H1 (cell line): ENCODE measurements at regions not wholly inside any gene's neighbourhood (a gene's known extent, or its start where the extent isn't known, plus 50 kb on each side); places are given as distances from the start of the nearest gene placed in this dataset.

Experiments used
- CTCF ChIA-PET: fragments of 300-600 bp; sonication (Branson Sonifier 250); formaldehyde crosslinking; loops from one replicate; lab custom pipeline; 2021; ENCODE audit not compliant: partially characterized antibody; lab: Charles Lee
- POLR2A ChIA-PET: fragments of 300-600 bp; sonication (Branson Sonifier 250); formaldehyde crosslinking; loops from one replicate; lab custom pipeline; 2021; ENCODE audit warnings: inconsistent platforms; ENCODE audit not compliant: partially characterized antibody; lab: Charles Lee
- DNase-seq, 2 experiments: peaks; one replicate each; pipeline versions ENCODE4 v3.0.0 to v3.0.0-alpha.2; 2010 to 2022; ENCODE audit warnings: low spot score in 2 of 2, low read depth in 1 of 2, mixed read lengths in 1 of 2
- FAIRE-seq: peaks from 2 replicates; lab custom pipeline; 2011; peaks lifted over from hg19 to GRCh38; lab: Jason Lieb, UNC
- H2AFZ ChIP-seq: 2 replicates; pipeline ENCODE4 v1.8.1; 2012; ENCODE audit warnings: low read length, inconsistent platforms
- H2AK5ac ChIP-seq: 2 replicates; pipeline ENCODE4 v1.6.1; 2013; ENCODE audit warnings: low read depth, low read length
- H2BK120ac ChIP-seq: replicated peaks from 2 replicates; pipeline ENCODE3; 2013; ENCODE audit warnings: low read depth, low read length, inconsistent platforms
- H2BK12ac ChIP-seq: 2 replicates; pipeline ENCODE4 v1.6.1; 2013; ENCODE audit warnings: low read depth, low read length
- H2BK15ac ChIP-seq: 2 replicates; pipeline ENCODE4 v1.6.1; 2013; ENCODE audit warnings: low read length
- H2BK20ac ChIP-seq: 2 replicates; pipeline ENCODE4 v1.6.1; 2013; ENCODE audit warnings: low read length
- H2BK5ac ChIP-seq: 2 replicates; pipeline ENCODE4 v1.6.1; 2013; ENCODE audit warnings: low read depth, low read length
- H3K14ac ChIP-seq: 2 replicates; pipeline ENCODE4 v1.6.1; 2013; ENCODE audit warnings: inconsistent platforms; ENCODE audit not compliant: insufficient read length
- H3K18ac ChIP-seq: 2 replicates; pipeline ENCODE4 v1.6.1; 2013; ENCODE audit warnings: low read length; ENCODE audit errors: extremely low read depth
- H3K23ac ChIP-seq: 2 replicates; pipeline ENCODE4 v1.6.1; 2013; ENCODE audit warnings: inconsistent platforms; ENCODE audit not compliant: insufficient read length
- H3K23me2 ChIP-seq: 2 replicates; pipeline ENCODE4 v1.6.1; 2013; ENCODE audit warnings: low read depth, low read length
- H3K27ac ChIP-seq: 2 replicates; pipeline ENCODE4 v1.6.1; 2011; ENCODE audit warnings: low read depth, low read length, inconsistent platforms
- H3K27me3 ChIP-seq, 4 experiments: replicated peaks in 1 of 4; 1 replicate in 1 of 4; 2 replicates in 3 of 4; pipeline versions ENCODE4 v1.6.1 to v1.8.1; 2011 to 2013; ENCODE audit warnings: low read length in 3 of 4, mild to moderate bottlenecking in 3 of 4, inconsistent platforms in 2 of 4, mixed read lengths in 2 of 4, moderate library complexity in 1 of 4; ENCODE audit not compliant: control insufficient read depth in 3 of 4, insufficient read depth in 3 of 4; ENCODE audit errors: extremely low read depth in 1 of 4
- H3K36me3 ChIP-seq, 4 experiments: 2 replicates each; pipeline versions ENCODE4 v1.6.1 to v1.8.1; 2011 to 2013; ENCODE audit warnings: mild to moderate bottlenecking in 4 of 4, low read length in 3 of 4, moderate library complexity in 2 of 4, control low read depth in 1 of 4, inconsistent platforms in 1 of 4; ENCODE audit not compliant: insufficient read depth in 4 of 4, control insufficient read depth in 2 of 4
- H3K4ac ChIP-seq: replicated peaks from 2 replicates; pipeline ENCODE3; 2013; ENCODE audit warnings: low read length, low read depth, mixed read lengths, inconsistent platforms; ENCODE audit not compliant: insufficient read length
- H3K4me1 ChIP-seq, 4 experiments: replicated peaks in 1 of 4; 1 replicate in 1 of 4; 2 replicates in 3 of 4; pipeline versions ENCODE4 v1.6.1 to v1.8.1; 2011 to 2013; ENCODE audit warnings: low read length in 3 of 4, inconsistent platforms in 2 of 4, mixed read lengths in 1 of 4; ENCODE audit not compliant: insufficient read depth in 4 of 4, control insufficient read depth in 3 of 4
- H3K4me2 ChIP-seq, 2 experiments: 2 replicates each; pipeline versions ENCODE4 v1.6.1 to v1.8.1; 2011 to 2013; ENCODE audit warnings: low read depth in 2 of 2, low read length in 2 of 2, control low read depth in 1 of 2, inconsistent platforms in 1 of 2, mild to moderate bottlenecking in 1 of 2; ENCODE audit not compliant: insufficient read depth in 1 of 2
- H3K4me3 ChIP-seq, 4 experiments: fragments of 200-600, 300-600 bp in 1 of 4; sonication (generic), shearing (Covaris generic), sonication (Bioruptor Twin) in 1 of 4; 2 replicates each; pipeline versions ENCODE4 v1.5.1 to v1.8.1; 2011 to 2016; ENCODE audit warnings: low read length in 4 of 4, low read depth in 3 of 4, control low read depth in 2 of 4, inconsistent platforms in 2 of 4, mild to moderate bottlenecking in 2 of 4, mixed read lengths in 1 of 4, moderate library complexity in 1 of 4; ENCODE audit not compliant: insufficient read depth in 2 of 4; ENCODE audit errors: extremely low read depth in 1 of 4
- H3K56ac ChIP-seq: replicated peaks from 2 replicates; pipeline ENCODE3; 2013; ENCODE audit warnings: low read depth, mild to moderate bottlenecking, mixed read lengths, low read length, inconsistent platforms; ENCODE audit not compliant: insufficient read length
- H3K79me1 ChIP-seq: 2 replicates; pipeline ENCODE4 v1.6.1; 2013; ENCODE audit warnings: low read depth, low read length, control low read depth
- H3K79me2 ChIP-seq, 2 experiments: 2 replicates each; pipeline versions ENCODE4 v1.6.1 to v1.8.1; 2012 to 2013; ENCODE audit warnings: low read length in 2 of 2, mild to moderate bottlenecking in 2 of 2, inconsistent platforms in 1 of 2; ENCODE audit not compliant: insufficient read depth in 2 of 2, control insufficient read depth in 1 of 2
- H3K9ac ChIP-seq, 4 experiments: replicated peaks in 1 of 4; 1 replicate in 1 of 4; 2 replicates in 3 of 4; pipeline versions ENCODE4 v1.6.1 to v1.8.1; 2011 to 2013; ENCODE audit warnings: low read depth in 3 of 4, low read length in 3 of 4, control low read depth in 2 of 4, mild to moderate bottlenecking in 2 of 4, moderate library complexity in 2 of 4, inconsistent platforms in 1 of 4; ENCODE audit errors: extremely low read depth in 1 of 4
- H3K9me3 ChIP-seq, 2 experiments: 2 replicates each; pipeline versions ENCODE4 v1.6.1 to v1.8.1; 2012 to 2013; ENCODE audit warnings: mild to moderate bottlenecking in 2 of 2, moderate library complexity in 2 of 2, control low read depth in 1 of 2, inconsistent platforms in 1 of 2, low read depth in 1 of 2, low read length in 1 of 2, mixed read lengths in 1 of 2; ENCODE audit not compliant: insufficient read depth in 2 of 2
- H4K20me1 ChIP-seq, 2 experiments: replicated peaks in 1 of 2; 2 replicates each; pipeline versions ENCODE3 to v1.8.1; 2011 to 2013; ENCODE audit warnings: inconsistent platforms in 2 of 2, low read length in 2 of 2, mild to moderate bottlenecking in 1 of 2; ENCODE audit not compliant: insufficient read depth in 2 of 2, control insufficient read depth in 1 of 2
- H4K5ac ChIP-seq: 2 replicates; pipeline ENCODE4 v1.6.1; 2013; ENCODE audit warnings: low read length, low read depth, mixed read lengths, inconsistent platforms; ENCODE audit not compliant: insufficient read length
- H4K8ac ChIP-seq: 2 replicates; pipeline ENCODE4 v1.8.0; 2013; ENCODE audit warnings: mild to moderate bottlenecking, moderate library complexity, low read length, inconsistent platforms; ENCODE audit not compliant: insufficient read depth; ENCODE audit errors: extremely low read depth
- H4K91ac ChIP-seq: replicated peaks from 2 replicates; pipeline ENCODE3; 2013; ENCODE audit warnings: low read length, mixed read lengths, inconsistent platforms; ENCODE audit not compliant: insufficient read length
- CHD1 ChIP-seq: IDR thresholded peaks from 2 replicates; pipeline ENCODE4 v1.6.1; 2012; ENCODE audit warnings: low read depth, low read length, improper control_type of control experiment
- CTBP2 ChIP-seq: IDR thresholded peaks from 2 replicates; pipeline ENCODE4 v1.7.0; 2011; ENCODE audit warnings: borderline replicate concordance, mild to moderate bottlenecking, moderate library complexity, mixed read lengths, low read length; ENCODE audit not compliant: insufficient read depth, insufficient read length
- E2F6 ChIP-seq: IDR thresholded peaks from 2 replicates; pipeline ENCODE4 v1.6.1; 2012; ENCODE audit warnings: inconsistent platforms
- GABPA ChIP-seq: IDR thresholded peaks from 2 replicates; pipeline ENCODE4 v1.6.1; 2011; ENCODE audit warnings: mild to moderate bottlenecking, low read length, moderate library complexity, borderline replicate concordance; ENCODE audit not compliant: insufficient read depth
- GTF2F1 ChIP-seq: IDR thresholded peaks from 2 replicates; pipeline ENCODE4 v1.6.1; 2012; ENCODE audit warnings: low read depth, low read length, improper control_type of control experiment, borderline replicate concordance
- HDAC2 ChIP-seq, 2 experiments: fragments of 300-600 bp in 1 of 2; sonication (generic) in 1 of 2; IDR thresholded peaks; 2 replicates each; pipeline ENCODE4 v1.6.1; 2011 to 2012; ENCODE audit warnings: low read depth in 2 of 2, low read length in 2 of 2, mild to moderate bottlenecking in 2 of 2, moderate library complexity in 2 of 2, borderline replicate concordance in 1 of 2, inconsistent platforms in 1 of 2
- JUND ChIP-seq: IDR thresholded peaks from 2 replicates; pipeline ENCODE4 v1.6.1; 2011; ENCODE audit warnings: mild to moderate bottlenecking, improper control_type of control experiment, low read length
- MAX ChIP-seq: IDR thresholded peaks from 2 replicates; pipeline ENCODE4 v1.6.1; 2012; ENCODE audit warnings: inconsistent platforms
- PHF8 ChIP-seq: fragments of 200-600 bp; sonication (generic); conservative IDR thresholded peaks from 2 replicates; pipeline ENCODE4 v1.7.1; 2012; ENCODE audit warnings: low read depth, mild to moderate bottlenecking, inconsistent platforms, low read length, moderate library complexity
- RNF2 ChIP-seq: fragments of 200-900, 300-1000 bp; sonication (generic); IDR thresholded peaks from 2 replicates; pipeline ENCODE4 v1.7.1; 2016; ENCODE audit warnings: borderline replicate concordance, low read depth, mild to moderate bottlenecking, antibody characterized with exemption, low read length; ENCODE audit not compliant: poor library complexity, severe bottlenecking; ENCODE audit errors: missing control alignments
- TEAD4 ChIP-seq: IDR thresholded peaks from 2 replicates; pipeline ENCODE4 v1.6.1; 2012; ENCODE audit warnings: low read depth, low read length, inconsistent platforms, mixed read lengths
- YY1 ChIP-seq: IDR thresholded peaks from 2 replicates; pipeline ENCODE4 v1.6.1; 2011; ENCODE audit warnings: low read depth, mild to moderate bottlenecking, low read length
- WGBS, 2 experiments: shearing (Covaris generic) in 1 of 2; methylation state at CpG; one replicate each; pipeline versions ENCODE4 v1.1.6 to v1.1.7; 2013 to 2015; ENCODE audit warnings: low lambda C conversion rate in 2 of 2, mixed read lengths in 2 of 2, inconsistent platforms in 1 of 2, low coverage in 1 of 2, missing lambda C conversion rate in 1 of 2; ENCODE audit not compliant: insufficient replicate concordance in 2 of 2, insufficient coverage in 1 of 2, insufficient read length in 1 of 2; ENCODE audit errors: extremely low coverage in 1 of 2, missing lambda C conversion rate in 1 of 2; 5-methylcytosine and 5-hydroxymethylcytosine counted together

- Histone ChIP-seq H3K27me3 (no peaks in the 10 kb centered on the region), H2BK12ac (no peak overlapping the region), H3K36me3 (no peaks in the 10 kb centered on the region), H3K9ac (no peak overlapping the region), H4K20me1 (no peaks in the 10 kb centered on the region), H2BK5ac (no peak overlapping the region), H4K91ac (no peak overlapping the region), H3K79me2 (no peaks in the 10 kb centered on the region), H3K4me2 (no peak overlapping the region), H3K23me2 (no peaks in the 10 kb centered on the region), H3K23ac (no peak overlapping the region), H3K14ac (no peak overlapping the region), H3K56ac (no peak overlapping the region), H3K4me3 (no peak overlapping the region), H3K4ac (no peak overlapping the region), H3K27ac (no peak overlapping the region), H2BK120ac (no peak overlapping the region), H3K4me1 (no peaks in the 10 kb centered on the region), H3K9me3 (no peaks in the 10 kb centered on the region), H4K5ac (no peak overlapping the region), H2BK20ac (no peak overlapping the region), H2AFZ (no peak overlapping the region), H2AK5ac (no peak overlapping the region), H2BK15ac (no peak overlapping the region), H4K8ac (no peak overlapping the region), H3K79me1 (no peaks in the 10 kb centered on the region), H3K18ac (no peak overlapping the region)
- no peak for FAIRE-seq
- CTCF ChIA-PET, result no interaction called here
- no peak for DNase-seq
- POLR2A ChIA-PET, result no interaction called here
- WGBS, 2 experiments, result 89% methylated on average over 12 of the region's 12 CpGs; no CpG with 5 or more reads in 1 of the 2 experiments
- TF ChIP-seq RNF2, result no peak
- TF ChIP-seq PHF8, result no peak
- no peak for TF ChIP-seq MAX
- no peak for TF ChIP-seq CHD1
- no peak for TF ChIP-seq CTBP2
- no peak for TF ChIP-seq GTF2F1
- TF ChIP-seq GABPA, result no peak
- no peak for TF ChIP-seq JUND
- no peak for TF ChIP-seq TEAD4
- TF ChIP-seq YY1, result no peak
- no peak for TF ChIP-seq E2F6
- no peak for TF ChIP-seq HDAC2 (IDR thresholded peaks at IDR 0.05; ENCODE audit: borderline replicate concordance in 1 of 2, low read depth in 2 of 2, low read length in 2 of 2)
Observed at GRCh38 chr2:4464634-4465266, 761.4 kb downstream of the DCDC2C start.
